T-helper 2 cell (primary cell): ENCODE measurements at regions not wholly inside any gene's neighbourhood (a gene's known extent, or its start where the extent isn't known, plus 50 kb on each side); places are given as distances from the start of the nearest gene placed in this dataset.
"Not testable (repeated sequence)": the region's sequence is repeated elsewhere in the genome, so short reads cannot be mapped to it uniquely, and the experiment has no call there.

Source experiments
- DNase-seq, 5 experiments: peaks; one replicate each; pipeline versions ENCODE4 v3.0.0 to v3.0.0-alpha.2; 2012 to 2022

GRCh38 chr17:33950061-33950460 lies 305.0 kb upstream of the CCL2 start:
- no peak for DNase-seq

DNA sequence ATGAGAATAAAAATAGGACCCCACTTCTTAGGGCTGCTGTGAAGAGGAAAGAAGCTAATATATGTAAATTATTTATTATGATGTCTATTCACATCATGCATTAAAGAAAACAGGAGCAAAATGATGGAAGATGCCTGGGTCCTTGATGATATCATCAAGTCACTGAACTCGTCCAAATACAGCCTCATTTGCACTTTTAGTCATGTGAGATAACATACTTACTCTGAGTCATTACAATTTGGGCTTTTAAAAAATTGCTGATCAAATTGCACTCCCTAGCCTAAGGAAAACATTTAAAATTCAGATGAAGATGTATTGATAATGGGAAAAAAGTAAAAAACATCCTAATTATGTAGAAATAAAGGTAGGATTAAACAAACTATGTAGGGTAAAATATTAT lies 302.7 kb upstream of the CCL2 start:
- no peak for DNase-seq

DNA sequence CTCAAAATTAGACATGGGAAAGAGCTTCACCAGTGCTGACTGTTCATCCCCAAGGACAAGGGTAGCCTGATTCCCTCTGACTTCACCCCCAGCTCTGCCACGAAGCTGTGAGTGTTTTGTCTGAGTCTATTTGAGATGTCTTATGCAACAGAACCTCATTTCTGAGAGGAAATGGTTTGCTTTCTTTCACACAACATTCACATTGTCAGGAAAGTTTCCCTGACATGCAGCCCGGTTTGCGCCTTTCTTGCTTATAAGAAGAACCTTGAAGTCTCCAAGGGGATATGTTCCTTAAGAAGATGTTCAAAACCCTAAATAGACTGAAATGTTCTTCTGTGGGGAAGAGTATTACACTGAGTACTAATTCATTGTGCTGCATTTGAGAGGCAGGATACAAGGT lies 300.5 kb upstream of the CCL2 start:
- DNase-seq = no peak

- no peak for DNase-seq
These were observed 299.6 kb upstream of the CCL2 start for GRCh38 chr17:33955461-33955860.

- DNase-seq = not testable (repeated sequence)
These were observed 296.0 kb upstream of the CCL2 start for GRCh38 chr17:33959098-33959497.

DNA sequence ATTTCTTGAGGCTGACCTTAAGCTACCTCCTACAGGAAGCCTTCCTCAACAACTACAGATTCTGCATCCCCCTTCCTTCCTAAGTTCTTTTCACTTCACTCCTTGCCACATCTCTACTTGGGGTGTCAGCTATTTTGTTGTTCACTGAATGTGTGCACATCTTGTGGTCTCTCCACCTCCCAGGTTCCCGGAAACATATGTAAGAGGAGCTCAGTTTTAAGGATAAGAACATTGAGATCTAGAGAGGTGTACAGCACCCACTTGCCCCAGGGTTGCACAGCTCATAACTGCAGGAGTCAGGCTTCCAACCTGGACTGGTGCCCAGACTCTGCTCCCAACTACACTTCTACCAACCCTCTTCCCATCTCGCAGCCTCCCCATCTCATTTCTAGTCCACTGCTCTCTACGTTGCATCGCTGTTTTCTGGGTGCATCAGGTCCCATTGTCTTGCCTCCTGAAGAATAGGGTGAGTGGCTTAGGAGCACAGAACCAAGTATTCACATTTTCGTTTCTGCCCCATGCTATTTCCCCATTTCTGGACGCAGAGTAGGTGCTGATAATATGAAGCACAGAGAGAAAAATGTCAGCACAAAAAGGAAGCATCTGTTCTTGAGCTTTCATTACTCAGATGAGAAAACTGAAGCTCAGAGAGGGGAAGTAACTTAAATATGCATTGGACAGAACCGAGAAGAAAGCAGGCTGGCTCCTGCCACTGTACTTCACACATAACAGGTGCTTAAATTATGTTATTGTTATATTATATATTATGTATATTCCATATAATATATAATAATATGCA lies 292.0 kb upstream of the CCL2 start:
- DNase-seq = no peak

DNA sequence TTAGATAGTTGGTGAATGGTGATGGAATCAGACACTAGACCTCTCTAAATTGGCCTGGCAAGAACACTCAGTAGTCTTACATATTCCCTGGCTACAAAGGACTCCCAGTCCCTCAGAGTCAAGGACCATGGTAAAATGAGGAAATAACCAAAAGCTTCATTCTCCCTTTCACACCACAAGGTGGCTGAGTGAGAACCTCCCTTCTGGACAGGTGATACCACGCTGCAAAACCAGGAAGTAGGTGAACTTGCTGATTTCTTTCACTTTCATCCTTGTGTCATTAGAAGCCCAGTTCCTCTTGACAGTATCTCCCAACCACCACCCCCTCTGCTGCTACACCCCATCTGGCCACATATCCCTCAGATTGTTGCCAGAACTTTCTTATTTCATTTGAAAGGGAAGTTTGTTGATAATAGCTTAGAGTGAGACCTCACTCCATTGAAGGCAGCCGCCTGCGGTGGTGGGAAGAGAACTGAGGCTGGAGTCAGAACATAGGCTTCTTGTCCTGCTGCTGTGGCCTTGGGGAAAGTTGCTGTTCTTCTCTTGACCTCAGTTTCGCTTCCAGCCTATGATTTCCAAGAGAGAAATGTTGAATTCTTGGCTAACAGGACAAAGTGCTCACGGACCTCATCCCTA lies 290.6 kb upstream of the CCL2 start:
- DNase-seq = peak in 1 of 5 experiments; percentile 80

- no peak for DNase-seq
These were observed 288.6 kb upstream of the CCL2 start for GRCh38 chr17:33966410-33967059.

DNA sequence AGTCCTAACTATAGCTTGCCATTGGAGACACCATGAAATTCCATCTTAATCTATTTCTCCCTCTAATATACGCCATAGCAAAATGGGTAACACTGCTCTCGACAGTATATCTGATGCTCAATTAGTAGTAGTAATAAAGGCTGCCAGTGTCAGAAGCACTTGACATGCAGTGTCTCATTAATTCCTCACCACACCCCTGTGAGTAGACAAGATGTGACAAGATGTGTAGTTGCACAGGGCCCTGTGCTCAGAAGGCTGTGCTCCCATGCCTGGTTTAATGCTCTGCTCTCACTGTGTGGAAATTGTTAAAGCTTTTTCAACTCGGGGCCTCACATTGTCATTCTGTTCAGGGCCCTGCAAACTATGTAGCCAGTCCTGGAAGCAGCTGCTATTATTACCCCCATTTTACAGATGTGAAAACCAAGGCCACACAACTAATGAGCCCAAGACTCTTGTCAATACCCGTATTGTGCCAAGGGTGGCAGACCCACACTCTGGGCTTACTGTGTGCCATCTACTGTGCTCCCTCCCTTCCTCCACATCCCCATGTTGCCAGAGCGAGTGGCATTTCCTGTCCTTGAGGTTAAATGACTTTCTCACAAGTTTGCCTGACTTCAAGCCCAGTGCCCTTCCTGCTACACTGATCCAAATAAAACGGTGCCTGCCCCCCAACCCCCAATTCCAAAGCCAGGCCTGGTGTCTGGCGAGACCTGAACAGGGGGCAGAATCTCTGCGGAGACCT lies 287.3 kb upstream of the CCL2 start:
- peak in 1 of 5 experiments; percentile 83 for DNase-seq

DNA sequence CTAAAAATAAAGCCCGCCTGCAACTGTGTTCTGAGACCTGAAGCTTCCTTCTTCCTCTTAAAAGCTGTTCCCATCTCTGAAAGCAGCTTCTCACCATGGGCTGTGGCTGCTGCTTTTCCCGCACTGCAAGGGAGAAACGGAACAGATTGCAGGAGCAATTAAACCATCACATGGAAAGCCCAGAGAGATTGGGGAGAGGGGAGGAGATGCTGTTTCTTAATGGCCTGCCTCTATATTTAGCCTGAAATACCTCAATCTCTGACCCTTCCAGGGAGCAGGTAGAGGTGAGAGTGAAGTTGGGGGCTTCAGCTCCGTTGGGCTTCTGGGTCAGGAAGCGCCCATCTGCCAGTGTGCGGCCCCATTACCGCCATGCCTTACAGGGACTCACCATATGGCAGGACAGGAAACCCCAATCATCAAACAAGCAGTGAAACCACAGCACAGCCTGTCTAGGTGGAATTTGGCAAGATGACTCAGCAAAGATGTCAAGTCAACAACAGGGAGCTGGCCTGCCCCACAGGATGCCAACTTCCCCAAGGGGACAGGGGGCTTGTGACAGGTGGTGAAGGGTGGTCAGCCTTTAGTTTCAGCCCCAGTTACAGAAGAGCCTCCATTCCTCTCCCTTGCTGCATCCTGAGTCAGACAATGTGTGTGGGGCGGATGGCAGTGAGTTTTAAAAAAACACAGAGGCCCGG lies 286.6 kb upstream of the CCL2 start:
- DNase-seq = peak in 1 of 5 experiments; percentile 93

DNA sequence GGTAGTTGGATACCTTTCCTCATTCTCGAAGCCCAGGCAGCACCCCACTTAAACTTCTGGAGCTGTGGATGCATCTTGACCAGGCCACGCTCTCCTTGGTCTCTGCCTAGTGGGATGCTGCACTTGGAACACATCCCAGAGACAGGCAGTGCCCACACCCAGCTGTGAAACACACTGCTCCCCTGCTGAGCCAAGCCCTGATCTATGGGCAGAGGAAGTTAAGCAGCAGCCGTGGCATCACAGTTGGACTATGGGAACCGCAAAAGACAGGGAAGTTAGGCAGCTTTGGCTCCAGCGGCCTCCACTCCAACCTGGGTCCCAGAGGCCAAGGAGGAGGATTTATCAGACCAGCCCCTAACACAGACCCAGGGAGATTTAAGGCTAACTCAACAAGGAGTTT lies 284.8 kb upstream of the CCL2 start:
- DNase-seq = no peak

DNA sequence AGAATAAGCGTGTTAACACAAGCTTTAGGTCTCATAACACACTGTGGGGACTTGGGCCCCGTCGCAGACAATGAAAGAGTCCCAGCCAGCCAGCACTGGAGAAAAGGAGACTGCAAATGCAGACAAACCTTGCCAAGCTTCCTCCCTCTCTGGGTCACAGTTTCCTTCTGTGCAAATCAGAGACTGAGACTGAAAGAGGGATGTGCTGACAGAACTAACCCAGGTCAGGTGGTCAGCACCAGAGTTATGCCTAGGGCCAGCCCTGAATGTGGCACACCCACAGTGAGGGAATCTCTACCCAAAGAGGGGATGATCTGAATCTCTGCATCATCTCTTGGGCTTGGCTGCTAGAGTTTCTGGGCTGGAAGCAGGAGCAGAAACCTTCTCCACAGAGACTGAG lies 282.3 kb upstream of the CCL2 start:
- no peak for DNase-seq

- no peak for DNase-seq
These were observed 281.6 kb upstream of the CCL2 start for GRCh38 chr17:33973491-33973890.

- no peak for DNase-seq
These were observed 280.8 kb upstream of the CCL2 start for GRCh38 chr17:33974276-33974675.

DNA sequence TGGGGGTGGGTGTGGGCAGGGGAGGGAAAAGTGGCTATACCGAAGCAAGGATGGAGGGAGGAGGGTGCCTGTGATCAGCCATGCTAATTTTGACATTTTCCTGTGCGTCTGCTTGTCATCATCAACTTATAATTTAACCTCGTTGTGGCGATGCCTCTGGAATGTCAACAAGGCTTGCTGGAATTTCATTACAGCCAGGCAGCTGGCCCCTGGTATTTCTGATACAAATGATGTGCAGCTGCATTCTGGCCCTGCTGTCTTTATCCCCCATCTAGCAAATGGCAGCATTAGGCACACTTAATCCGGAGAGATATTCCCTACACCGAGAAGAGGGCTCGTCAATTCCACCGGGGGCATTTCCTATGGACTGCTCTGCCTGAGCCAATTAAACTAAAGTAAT lies 278.3 kb upstream of the CCL2 start:
- DNase-seq = no peak

- DNase-seq = no peak
These were observed 277.2 kb upstream of the CCL2 start for GRCh38 chr17:33977729-33978514.

DNA sequence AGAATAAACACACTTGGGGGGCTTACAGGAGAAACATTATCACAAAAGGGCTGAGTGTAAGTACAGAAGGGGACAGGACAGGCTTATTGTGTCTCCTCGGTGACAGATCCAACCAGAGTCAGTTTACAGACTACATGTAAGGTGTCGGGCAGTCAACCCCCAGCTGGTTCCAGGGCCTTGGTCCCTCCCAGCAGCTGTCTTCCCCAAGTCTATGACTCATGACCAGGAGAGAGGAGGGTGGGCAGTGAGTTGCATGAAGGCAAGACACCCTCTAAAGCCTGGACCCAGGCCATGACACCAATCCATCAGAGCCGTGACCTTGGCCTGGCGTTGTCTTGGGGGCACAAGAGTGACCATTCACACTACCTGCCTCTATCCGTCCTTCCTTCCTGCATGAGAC lies 276.2 kb upstream of the CCL2 start:
- DNase-seq = no peak

DNA sequence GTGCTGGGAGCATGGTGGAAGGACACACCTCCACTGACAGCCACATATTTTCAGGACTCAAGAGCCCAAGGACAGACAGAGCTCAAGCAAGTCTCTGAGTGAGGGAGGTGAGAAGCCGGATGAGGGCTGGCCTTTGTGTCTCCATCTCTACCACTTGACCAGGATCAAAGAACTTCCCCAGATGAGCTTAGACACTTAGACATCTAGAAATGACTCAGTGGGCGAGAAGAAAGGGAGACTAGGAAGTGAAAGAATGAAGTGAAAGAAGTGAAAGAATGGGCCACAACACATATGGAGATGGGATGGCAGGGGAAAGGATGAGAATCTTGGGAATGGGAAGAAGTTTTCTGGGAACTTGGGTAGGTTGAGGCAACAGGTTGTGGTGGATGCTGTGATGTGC lies 274.9 kb upstream of the CCL2 start:
- no peak for DNase-seq

- DNase-seq = no peak
These were observed 273.1 kb upstream of the CCL2 start for GRCh38 chr17:33981711-33982601.

- DNase-seq = no peak
These were observed 272.2 kb upstream of the CCL2 start for GRCh38 chr17:33982909-33983308.
